HFF-Myc (cell line): ENCODE measurements at regions not wholly inside any gene's neighbourhood (a gene's known extent, or its start where the extent isn't known, plus 50 kb on each side); places are given as distances from the start of the nearest gene placed in this dataset.
"Not testable (repeated sequence)": the region's sequence is repeated elsewhere in the genome, so short reads cannot be mapped to it uniquely, and the experiment has no call there.

Experiments used
- DNase-seq: peaks from one replicate; pipeline ENCODE4 v3.0.0-alpha.2; 2011; ENCODE audit warnings: low read depth; ENCODE audit errors: extremely low read depth
- H3K4me3 ChIP-seq: replicated peaks from 2 replicates; pipeline ENCODE4 v1.5.1; 2011; ENCODE audit warnings: low read depth, mild to moderate bottlenecking, control low read depth, low read length
- TF ChIP-seq, protein P1 (sequence below): IDR thresholded peaks from 2 replicates; pipeline ENCODE4 v1.5.1; 2012; ENCODE audit warnings: mild to moderate bottlenecking, low read depth, low read length, control low read depth; ENCODE audit errors: missing control alignments

DNA sequence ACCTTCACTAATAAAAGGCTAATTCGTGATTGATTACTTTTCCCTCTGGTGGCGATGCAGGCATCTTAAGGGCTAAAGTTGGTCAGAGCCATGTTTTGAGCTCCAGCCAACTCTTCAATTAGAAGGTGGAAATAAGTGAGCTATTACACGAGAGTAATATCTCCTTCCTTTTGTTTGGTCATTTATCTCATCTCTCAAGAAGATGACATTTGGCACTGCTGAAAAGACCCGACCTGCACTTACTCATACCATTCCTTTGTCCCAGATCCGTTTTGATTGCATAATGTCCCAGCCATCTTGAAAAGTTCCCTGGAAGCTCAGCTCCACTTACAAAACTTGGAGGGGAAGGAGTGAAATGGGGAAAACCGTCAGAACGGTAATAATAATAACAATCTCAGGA, 316.2 kb downstream of the VRK1 start:
- TF ChIP-seq, protein P1, sequence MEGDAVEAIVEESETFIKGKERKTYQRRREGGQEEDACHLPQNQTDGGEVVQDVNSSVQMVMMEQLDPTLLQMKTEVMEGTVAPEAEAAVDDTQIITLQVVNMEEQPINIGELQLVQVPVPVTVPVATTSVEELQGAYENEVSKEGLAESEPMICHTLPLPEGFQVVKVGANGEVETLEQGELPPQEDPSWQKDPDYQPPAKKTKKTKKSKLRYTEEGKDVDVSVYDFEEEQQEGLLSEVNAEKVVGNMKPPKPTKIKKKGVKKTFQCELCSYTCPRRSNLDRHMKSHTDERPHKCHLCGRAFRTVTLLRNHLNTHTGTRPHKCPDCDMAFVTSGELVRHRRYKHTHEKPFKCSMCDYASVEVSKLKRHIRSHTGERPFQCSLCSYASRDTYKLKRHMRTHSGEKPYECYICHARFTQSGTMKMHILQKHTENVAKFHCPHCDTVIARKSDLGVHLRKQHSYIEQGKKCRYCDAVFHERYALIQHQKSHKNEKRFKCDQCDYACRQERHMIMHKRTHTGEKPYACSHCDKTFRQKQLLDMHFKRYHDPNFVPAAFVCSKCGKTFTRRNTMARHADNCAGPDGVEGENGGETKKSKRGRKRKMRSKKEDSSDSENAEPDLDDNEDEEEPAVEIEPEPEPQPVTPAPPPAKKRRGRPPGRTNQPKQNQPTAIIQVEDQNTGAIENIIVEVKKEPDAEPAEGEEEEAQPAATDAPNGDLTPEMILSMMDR: no peak
- no peak overlapping the region for H3K4me3 ChIP-seq
- DNase-seq: no peak

DNA sequence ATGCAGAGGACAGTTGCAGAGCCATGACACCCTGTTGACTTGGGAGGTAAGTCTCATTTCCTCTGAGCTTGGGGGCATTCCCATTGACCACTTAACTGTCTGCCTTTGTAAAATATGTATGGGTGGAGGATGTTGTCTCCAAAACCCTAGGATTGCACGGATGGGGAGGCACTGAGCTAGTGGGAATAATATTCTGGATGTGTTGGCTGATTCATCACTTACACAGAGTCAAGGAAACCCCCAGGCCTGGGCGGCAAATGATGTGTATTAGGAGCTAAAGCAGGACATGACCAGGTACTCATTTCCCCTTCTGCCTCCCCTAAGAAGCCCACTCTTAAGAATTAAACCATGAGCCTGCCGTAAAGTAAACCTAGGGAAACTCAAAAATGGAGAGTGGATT, 319.4 kb downstream of the VRK1 start:
- H3K4me3 ChIP-seq: no peak overlapping the region
- no peak for DNase-seq
- TF ChIP-seq, protein P1: no peak

GRCh38 chr14:97117693-97118092, 320.5 kb downstream of the VRK1 start:
- TF ChIP-seq, protein P1: no peak
- no peak for DNase-seq
- no peak overlapping the region for H3K4me3 ChIP-seq

- TF ChIP-seq, protein P1: no peak
- DNase-seq: no peak
- no peak overlapping the region for H3K4me3 ChIP-seq
Measured at GRCh38 chr14:97120204-97120603, 323.0 kb downstream of the VRK1 start.

DNA sequence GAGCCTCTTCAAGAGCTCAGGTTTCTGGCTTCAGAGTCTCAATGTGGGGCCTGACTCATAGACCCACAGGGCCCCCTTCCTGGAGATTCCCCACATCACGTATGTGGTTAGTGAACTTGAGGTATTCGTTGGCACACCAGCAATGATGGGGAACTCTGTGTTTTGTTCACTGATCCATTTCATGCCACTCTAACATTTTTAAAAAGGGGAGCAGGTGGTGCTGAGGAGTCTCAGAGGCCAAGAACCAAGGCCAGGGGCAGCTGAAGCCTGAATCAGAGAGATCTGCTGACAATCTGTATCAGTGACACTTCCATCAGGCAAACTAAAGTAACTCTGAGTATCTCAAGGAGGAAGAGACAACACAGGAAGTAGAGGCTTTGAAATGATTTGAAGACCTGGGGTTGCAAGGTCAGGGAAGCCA, 323.4 kb downstream of the VRK1 start:
- H3K4me3 ChIP-seq: no peak overlapping the region
- no peak for DNase-seq
- TF ChIP-seq, protein P1: no peak

DNA sequence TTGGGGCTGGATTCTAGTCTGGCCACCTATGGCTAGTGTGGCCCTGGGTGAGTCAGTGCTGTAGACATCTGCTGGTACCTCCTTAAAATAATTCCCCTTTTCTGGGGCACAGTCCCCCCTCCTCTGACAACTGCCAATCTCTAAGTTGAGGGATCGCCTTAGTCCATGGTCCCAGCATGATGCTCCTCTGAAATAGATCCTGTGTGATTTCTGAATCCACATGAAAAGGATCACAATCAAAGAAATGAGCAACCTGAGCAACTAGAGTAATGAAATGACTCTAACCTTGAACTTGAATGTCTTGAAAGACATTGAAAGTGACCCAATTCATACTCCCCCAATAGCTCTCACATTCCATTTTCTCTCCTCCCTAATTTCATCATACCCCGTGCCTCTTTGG, 332.5 kb downstream of the VRK1 start:
- TF ChIP-seq, protein P1: no peak
- no peak overlapping the region for H3K4me3 ChIP-seq
- no peak for DNase-seq

- H3K4me3 ChIP-seq, DNase-seq: not testable (repeated sequence)
Measured at GRCh38 chr14:97135847-97136246, 338.7 kb downstream of the VRK1 start.
